Activated CD4-positive, alpha-beta T cell treated with anti-CD3 and anti-CD28 coated beads, Interleukin-2, amount 10 ng/mL, durations not matched to agents 24 days and 14 days (primary cell): ENCODE measurements at regions not wholly inside any gene's neighbourhood (a gene's known extent, or its start where the extent isn't known, plus 50 kb on each side); places are given as distances from the start of the nearest gene placed in this dataset.
"Not testable (repeated sequence)": the region's sequence is repeated elsewhere in the genome, so short reads cannot be mapped to it uniquely, and the experiment has no call there.

Experiments used
- DNase-seq: peaks from one replicate; pipeline ENCODE4 v3.0.0; 2022
- H3K27ac Mint-ChIP-seq: one replicate; pipeline ENCODE4 v1.8.0; 2022; ENCODE audit warnings: mild to moderate bottlenecking, mixed read lengths
- H3K27me3 Mint-ChIP-seq: one replicate; pipeline ENCODE4 v1.8.0; 2022; ENCODE audit warnings: mixed read lengths
- H3K36me3 Mint-ChIP-seq: one replicate; pipeline ENCODE4 v1.8.0; 2022; ENCODE audit warnings: low read depth, mild to moderate bottlenecking, mixed read lengths
- H3K4me1 Mint-ChIP-seq: one replicate; pipeline ENCODE4 v1.8.0; 2021; ENCODE audit warnings: mixed read lengths
- H3K4me3 Mint-ChIP-seq: one replicate; pipeline ENCODE4 v1.8.0; 2022; ENCODE audit warnings: mild to moderate bottlenecking, moderate library complexity, mixed read lengths
- H3K9me3 Mint-ChIP-seq: one replicate; pipeline ENCODE4 v1.8.0; 2021; ENCODE audit warnings: mixed read lengths
- intact Hi-C: fragments of 100-400 bp; cut with micrococcal nuclease; formaldehyde crosslinking; loops from one replicate; pipeline ENCODE4 v1.15.1; 2023

DNA sequence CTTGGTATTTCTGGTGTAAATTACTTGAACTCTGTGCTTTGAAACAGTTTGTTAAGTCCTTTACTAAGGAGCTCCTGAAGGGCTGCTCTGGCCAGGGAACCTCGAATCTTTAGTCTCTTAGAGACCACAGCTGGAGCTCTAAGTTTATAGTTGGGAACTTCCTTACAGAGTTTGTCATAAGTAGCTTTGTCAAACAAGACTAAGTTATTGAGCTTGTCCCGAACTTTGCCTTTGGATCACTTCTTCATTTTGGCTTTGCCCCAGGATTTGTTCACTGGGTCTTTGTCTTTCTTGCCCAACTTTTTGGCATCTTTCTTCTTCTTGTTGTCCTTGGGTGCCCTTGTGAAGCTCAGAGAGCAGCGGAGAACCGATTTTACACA, 64.8 kb downstream of the FAM50B start:
- intact Hi-C loops: loop anchor here (10.0 kb wide), 2 partner anchors 49 to 91 kb away; no protein-coding TSS in a partner anchor
- Mint-ChIP-seq H3K36me3 (peaks cover 2% of the 10 kb centered on the region), H3K27ac (no peak overlapping the region), H3K9me3 (peaks cover 3% of the 10 kb centered on the region), H3K4me1 (peaks cover 28% of the 10 kb centered on the region), H3K4me3 (no peak overlapping the region), H3K27me3 (peaks cover 57% of the 10 kb centered on the region)
- DNase-seq: no peak

DNA sequence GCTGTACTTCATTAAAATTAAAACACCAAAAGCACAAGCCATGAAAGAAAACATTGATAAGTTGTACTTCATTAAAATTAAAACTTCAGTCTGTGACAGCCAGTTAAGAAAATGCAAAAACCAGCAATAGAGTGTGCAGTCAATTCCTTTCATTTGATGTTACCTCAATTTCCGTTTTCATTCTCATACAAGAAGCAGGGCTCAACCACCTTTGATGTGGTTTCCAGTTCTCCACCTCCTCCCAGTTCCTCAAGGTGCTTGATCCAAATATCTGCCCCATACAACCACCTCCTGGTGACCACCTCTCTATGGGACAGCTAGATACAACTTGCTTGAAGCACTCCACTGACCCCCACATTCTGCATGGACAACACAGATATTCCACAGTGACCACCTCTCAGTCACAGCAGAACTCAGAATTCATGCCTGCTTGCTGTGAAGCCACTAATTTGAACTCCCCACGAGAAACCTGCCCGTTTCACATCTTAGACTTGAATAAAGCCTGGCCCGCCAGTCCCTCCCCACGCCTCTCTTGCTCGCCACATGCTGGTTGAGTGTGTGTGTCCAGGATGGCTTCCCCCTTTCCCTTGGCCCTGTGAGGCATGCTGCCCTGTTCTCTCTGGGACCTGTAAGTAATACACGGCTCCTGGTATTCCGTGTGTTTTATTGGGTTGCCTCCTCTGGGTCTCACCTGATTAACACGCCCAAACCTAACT, 66.1 kb downstream of the FAM50B start:
- Mint-ChIP-seq H3K36me3 (peaks cover 2% of the 10 kb centered on the region), H3K4me3 (peak overlapping the region; percentile 60), H3K9me3 (peaks cover 3% of the 10 kb centered on the region), H3K27ac (peak overlapping the region; percentile 18), H3K4me1 (peaks cover 28% of the 10 kb centered on the region), H3K27me3 (peaks cover 57% of the 10 kb centered on the region)
- peak; percentile 85 for DNase-seq
- intact Hi-C loops: loop anchor here (10.0 kb wide), 2 partner anchors 50 to 90 kb away; no protein-coding TSS in a partner anchor

DNA sequence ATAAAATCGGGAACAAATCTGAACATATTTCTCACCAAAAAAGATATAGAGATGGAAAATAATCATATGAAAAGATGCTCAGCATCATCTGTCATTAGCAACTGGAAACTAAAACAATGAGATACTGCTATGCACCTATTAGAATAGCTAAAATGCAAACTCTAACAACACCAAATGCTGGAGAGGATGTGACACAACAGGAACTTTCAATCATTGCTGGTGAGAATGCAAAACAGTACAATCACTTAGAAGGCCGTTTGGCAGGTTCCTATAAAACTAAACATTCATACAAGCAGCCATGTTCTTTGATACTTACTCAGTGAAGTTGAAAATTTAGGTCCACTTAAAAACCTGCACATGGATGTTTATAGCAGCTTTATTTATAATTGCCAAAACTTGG, 67.0 kb downstream of the FAM50B start:
- DNase-seq: no peak
- H3K27ac Mint-ChIP-seq: no peak overlapping the region
- H3K9me3 Mint-ChIP-seq: peaks cover 3% of the 10 kb centered on the region
- H3K36me3 Mint-ChIP-seq: peaks cover 2% of the 10 kb centered on the region
- intact Hi-C loops: loop anchor here (10.0 kb wide), 2 partner anchors 51 to 89 kb away; no protein-coding TSS in a partner anchor
- H3K4me3 Mint-ChIP-seq: no peak overlapping the region
- peaks cover 28% of the 10 kb centered on the region for H3K4me1 Mint-ChIP-seq
- H3K27me3 Mint-ChIP-seq: peaks cover 55% of the 10 kb centered on the region

DNA sequence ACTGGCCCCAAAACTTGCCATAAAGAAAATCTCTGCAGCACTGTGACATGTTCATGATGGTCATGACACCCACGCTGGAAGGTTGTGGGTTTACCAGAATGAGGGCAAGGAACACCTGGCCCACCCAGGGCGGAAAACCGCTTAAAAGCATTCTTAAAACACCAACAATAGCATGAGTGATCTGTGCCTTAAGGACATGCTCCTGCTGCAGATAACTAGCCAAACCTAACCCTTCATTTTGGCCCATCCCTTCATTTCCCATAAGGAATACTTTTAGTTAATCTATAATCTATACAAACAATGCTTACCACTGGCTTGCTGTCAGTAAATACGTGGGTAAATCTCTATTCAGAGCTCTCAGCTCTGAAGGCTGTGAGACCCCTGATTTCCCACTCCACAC, 67.6 kb downstream of the FAM50B start:
- not testable (repeated sequence) for H3K9me3 Mint-ChIP-seq, H3K36me3 Mint-ChIP-seq, DNase-seq, H3K27ac Mint-ChIP-seq, H3K4me3 Mint-ChIP-seq
- Mint-ChIP-seq H3K4me1 (peaks cover 28% of the 10 kb centered on the region), H3K27me3 (peaks cover 51% of the 10 kb centered on the region)
- intact Hi-C loops: loop anchor here (10.0 kb wide), 2 partner anchors 52 to 88 kb away; no protein-coding TSS in a partner anchor

DNA sequence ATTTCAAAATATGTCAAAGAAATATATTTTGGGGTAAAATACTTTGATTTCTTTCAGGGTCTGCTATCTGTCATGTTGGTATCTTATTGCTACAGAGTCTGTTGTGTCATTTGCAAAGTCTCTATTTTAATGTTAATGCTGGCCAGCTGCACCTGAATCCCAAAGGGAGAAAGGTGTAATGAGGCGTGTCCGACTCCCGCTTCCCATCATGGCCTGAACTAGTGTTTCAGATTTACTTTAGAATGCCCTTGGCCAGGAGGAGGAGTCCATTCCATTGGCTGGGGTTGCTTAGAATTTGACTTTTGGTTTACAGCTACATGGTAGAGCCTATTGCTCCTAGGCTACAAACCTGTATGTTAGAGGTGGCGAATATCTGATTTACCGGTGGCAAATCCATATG, 69.3 kb downstream of the FAM50B start:
- Mint-ChIP-seq H3K4me1 (peaks cover 25% of the 10 kb centered on the region), H3K27me3 (peaks cover 43% of the 10 kb centered on the region), H3K36me3 (peaks cover 2% of the 10 kb centered on the region), H3K27ac (no peak overlapping the region), H3K4me3 (no peak overlapping the region), H3K9me3 (peaks cover 3% of the 10 kb centered on the region)
- DNase-seq: no peak
- intact Hi-C loops: loop anchor here (10.0 kb wide), 2 partner anchors 54 to 86 kb away; no protein-coding TSS in a partner anchor

DNA sequence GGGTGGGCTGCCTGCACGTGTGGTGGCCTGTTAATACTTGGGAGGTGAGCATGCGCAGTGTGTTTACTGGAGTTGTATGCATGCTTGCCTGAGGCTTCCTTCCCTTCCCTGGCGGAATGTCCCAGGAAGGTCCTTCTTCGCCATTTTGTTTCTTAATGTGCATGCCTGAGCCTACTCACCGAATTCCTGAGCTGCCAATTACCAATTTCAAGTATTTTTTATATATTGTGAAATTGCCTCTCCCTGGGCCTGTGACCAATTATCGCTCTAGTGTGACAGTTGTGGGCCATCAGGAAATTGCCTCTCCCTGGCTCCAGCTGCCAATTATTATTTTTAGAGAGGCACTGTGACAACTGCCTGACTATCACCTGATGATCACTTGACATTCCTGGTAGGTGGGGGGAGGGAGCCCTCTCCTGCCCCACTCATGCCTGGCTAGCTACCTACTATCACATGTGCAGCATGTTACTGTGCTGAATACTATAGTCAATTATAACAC, 70.0 kb downstream of the FAM50B start:
- H3K36me3 Mint-ChIP-seq: peaks cover 2% of the 10 kb centered on the region
- H3K4me3 Mint-ChIP-seq: no peak overlapping the region
- H3K4me1 Mint-ChIP-seq: peaks cover 23% of the 10 kb centered on the region
- H3K27me3 Mint-ChIP-seq: peaks cover 44% of the 10 kb centered on the region
- DNase-seq: no peak
- H3K27ac Mint-ChIP-seq: no peak overlapping the region
- intact Hi-C loops: loop anchor here (10.0 kb wide), 2 partner anchors 54 to 86 kb away; no protein-coding TSS in a partner anchor
- peaks cover 3% of the 10 kb centered on the region for H3K9me3 Mint-ChIP-seq

DNA sequence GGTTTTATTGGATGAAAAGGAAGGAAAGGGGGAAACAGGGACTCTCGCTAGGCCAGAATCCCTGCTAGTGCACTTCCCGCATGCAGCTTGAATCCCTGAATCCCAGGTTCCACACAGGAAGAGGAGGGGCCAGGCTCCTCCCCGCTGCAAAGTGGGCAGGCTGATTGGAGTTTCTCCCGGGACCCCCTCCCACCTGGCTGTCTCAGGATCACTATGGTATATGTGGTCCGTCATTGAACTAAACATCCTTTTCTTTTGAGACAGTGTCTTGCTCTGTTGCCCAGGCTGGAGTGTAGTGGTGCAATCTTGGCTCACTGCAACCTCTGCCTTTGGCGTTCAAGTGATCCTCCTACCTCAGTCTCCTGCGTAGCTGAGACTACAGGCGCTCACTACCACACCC, 70.7 kb downstream of the FAM50B start:
- Mint-ChIP-seq H3K9me3 (peaks cover 3% of the 10 kb centered on the region), H3K27me3 (peaks cover 46% of the 10 kb centered on the region), H3K27ac (no peak overlapping the region), H3K4me3 (no peak overlapping the region), H3K4me1 (peaks cover 19% of the 10 kb centered on the region), H3K36me3 (peaks cover 2% of the 10 kb centered on the region)
- DNase-seq: no peak
- intact Hi-C loops: loop anchor here (10.0 kb wide), 2 partner anchors 55 to 85 kb away; no protein-coding TSS in a partner anchor

DNA sequence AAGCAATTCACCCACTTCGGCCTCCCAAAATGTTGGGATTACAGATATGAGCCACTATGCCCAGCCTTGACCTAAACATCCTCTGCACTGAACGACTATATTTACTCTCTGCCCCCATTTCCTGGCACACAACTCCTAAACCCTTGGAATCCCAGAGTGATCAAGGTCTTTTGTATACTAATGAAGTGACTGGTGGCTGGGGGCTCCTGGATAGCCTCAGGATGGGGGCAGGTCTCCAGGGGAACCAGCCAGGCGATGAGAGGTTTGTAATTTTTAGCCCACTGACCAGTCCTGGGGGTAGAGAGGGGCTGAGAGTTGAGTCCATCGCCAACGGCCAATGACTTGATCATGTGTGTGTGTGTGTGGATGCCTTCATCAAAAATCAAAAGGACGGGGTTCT, 71.1 kb downstream of the FAM50B start:
- Mint-ChIP-seq H3K36me3 (peaks cover 2% of the 10 kb centered on the region), H3K27me3 (peaks cover 49% of the 10 kb centered on the region), H3K9me3 (peaks cover 3% of the 10 kb centered on the region), H3K4me3 (no peak overlapping the region), H3K27ac (no peak overlapping the region), H3K4me1 (peaks cover 14% of the 10 kb centered on the region)
- DNase-seq: no peak
- intact Hi-C loops: no loop called here

DNA sequence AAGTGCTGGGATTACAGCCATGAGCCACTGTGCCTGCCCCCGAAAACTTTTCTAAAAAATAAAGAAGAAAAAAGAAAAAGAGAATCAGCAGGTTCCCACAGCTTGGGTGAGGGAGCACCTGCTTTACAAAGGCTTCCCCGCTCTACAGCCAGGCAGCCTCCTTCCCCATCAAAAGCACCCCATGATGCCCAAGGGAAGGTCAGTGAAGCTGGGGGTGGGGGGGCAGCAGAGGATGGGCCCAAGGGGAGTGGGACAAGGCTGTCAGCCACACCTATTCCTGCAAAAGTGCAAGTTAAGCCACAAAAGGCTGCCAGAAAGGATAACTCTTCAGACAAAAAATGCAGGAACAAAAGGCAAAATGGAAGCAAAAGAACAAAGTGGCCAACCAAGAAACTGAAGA, 72.5 kb downstream of the FAM50B start:
- Mint-ChIP-seq H3K27me3 (peaks cover 47% of the 10 kb centered on the region), H3K36me3 (no peaks in the 10 kb centered on the region), H3K4me1 (peaks cover 3% of the 10 kb centered on the region), H3K4me3 (no peak overlapping the region), H3K27ac (no peak overlapping the region), H3K9me3 (peaks cover 3% of the 10 kb centered on the region)
- no peak for DNase-seq
- intact Hi-C loops: no loop called here

DNA sequence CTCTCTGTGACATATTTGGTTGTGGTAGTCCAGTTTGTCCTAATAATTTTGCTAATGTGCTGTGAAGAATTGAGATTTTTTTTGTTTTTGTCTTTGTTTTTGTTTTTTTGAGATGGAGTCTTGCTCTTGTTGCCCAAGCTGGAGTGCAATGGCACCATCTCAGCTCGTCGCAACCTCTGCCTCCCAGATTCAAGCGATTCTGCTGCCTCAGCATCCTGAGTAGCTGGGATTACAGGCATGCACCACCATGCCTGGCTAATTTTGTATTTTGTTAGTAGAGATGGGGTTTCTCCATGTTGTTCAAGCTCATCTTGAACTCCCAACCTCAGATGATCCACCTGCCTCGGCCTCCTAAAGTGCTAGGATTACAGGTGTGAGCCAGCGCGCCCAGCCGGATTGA, 73.4 kb downstream of the FAM50B start:
- intact Hi-C loops, H3K4me1 Mint-ChIP-seq, H3K4me3 Mint-ChIP-seq, H3K27ac Mint-ChIP-seq, H3K9me3 Mint-ChIP-seq, H3K36me3 Mint-ChIP-seq, DNase-seq: not testable (repeated sequence)
- peaks cover 41% of the 10 kb centered on the region for H3K27me3 Mint-ChIP-seq

DNA sequence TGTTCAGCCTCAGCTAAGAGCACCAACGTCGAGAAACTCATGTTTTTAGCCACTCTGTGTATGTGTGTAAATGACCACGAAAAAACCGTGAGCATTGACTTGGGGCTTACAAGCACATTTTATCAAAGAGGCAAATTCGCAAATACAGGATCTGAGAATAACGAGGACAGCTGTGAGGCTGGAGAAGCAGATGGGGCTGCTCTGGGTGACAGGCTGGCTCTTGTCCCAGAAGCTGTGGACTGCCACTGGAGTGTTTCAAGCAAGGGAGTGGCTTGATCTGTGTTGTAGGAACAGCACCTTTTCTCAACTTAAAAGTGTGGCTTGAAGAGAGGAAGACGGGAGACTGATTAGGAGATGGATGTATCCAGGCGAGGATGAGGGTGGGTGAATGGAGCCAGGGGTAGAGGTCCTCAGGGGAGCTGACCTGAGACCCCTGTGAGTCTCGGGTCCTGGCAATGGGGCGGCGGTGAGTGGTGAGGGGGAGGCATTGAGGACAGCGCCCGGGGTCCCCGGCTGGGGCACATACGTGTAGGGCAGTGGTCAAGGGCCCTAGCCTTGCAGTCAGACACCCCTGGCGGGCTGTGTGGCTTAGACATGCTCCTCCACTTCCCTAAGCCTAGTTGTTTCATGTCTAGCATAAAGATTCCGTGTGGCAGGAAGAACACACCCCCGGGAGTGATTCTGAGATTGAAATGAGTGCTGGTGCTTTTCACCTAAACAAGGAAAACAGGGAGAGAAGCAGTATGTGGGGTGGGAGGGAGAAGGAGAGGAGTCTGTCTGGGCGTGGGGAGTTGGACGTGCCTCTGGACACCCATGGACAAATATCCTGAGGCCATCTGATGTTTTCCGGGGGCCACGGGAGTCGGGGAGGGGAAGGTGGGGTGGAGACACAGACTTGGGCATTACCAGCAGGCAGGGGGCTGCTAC, 76.3 kb downstream of the FAM50B start:
- intact Hi-C loops, H3K4me1 Mint-ChIP-seq, H3K4me3 Mint-ChIP-seq, H3K36me3 Mint-ChIP-seq, H3K9me3 Mint-ChIP-seq, H3K27ac Mint-ChIP-seq, DNase-seq: not testable (repeated sequence)
- peaks cover 33% of the 10 kb centered on the region for H3K27me3 Mint-ChIP-seq

DNA sequence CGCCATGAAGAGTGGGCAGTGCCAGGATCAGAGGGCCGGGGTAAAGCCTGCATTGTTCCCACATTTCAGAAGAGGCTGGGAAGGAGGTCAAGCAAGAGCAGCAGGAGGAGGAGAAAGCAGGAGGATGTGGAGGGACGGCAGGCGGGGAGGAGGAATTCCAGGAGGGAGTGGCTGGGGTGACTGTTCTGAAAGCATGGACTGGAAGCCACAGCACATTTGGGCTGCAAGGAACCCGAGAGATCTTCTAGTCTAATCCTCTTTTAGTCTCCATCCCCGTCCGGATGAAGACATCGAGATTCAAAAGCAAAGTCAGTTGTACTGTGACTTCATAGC, 76.9 kb downstream of the FAM50B start:
- Mint-ChIP-seq H3K27me3 (peaks cover 30% of the 10 kb centered on the region), H3K9me3 (no peaks in the 10 kb centered on the region), H3K27ac (no peak overlapping the region), H3K4me3 (no peak overlapping the region), H3K36me3 (no peaks in the 10 kb centered on the region), H3K4me1 (no peaks in the 10 kb centered on the region)
- intact Hi-C loops: no loop called here
- no peak for DNase-seq

DNA sequence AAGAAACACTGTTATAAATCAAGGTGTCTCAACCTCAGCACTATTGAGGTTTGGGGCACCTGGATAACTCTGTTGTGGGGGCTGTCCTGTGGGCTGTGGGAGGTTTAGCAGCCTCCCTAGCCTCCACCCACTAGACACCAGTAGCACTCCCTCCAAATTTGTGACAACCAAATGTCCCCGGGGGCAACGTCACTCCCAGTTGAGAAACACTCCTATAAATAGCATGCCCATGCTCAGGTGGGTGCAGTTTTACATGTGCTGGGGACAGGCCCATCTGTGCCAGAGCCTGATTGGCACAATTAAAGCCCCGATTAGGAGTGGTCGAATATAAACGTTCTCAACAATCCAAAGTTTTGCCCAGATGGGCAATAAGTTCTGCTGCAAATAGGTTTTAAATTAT, 78.9 kb downstream of the FAM50B start:
- intact Hi-C loops: no loop called here
- Mint-ChIP-seq H3K9me3 (no peaks in the 10 kb centered on the region), H3K27me3 (peaks cover 21% of the 10 kb centered on the region), H3K4me1 (no peaks in the 10 kb centered on the region), H3K4me3 (no peak overlapping the region), H3K27ac (no peak overlapping the region), H3K36me3 (no peaks in the 10 kb centered on the region)
- DNase-seq: no peak

DNA sequence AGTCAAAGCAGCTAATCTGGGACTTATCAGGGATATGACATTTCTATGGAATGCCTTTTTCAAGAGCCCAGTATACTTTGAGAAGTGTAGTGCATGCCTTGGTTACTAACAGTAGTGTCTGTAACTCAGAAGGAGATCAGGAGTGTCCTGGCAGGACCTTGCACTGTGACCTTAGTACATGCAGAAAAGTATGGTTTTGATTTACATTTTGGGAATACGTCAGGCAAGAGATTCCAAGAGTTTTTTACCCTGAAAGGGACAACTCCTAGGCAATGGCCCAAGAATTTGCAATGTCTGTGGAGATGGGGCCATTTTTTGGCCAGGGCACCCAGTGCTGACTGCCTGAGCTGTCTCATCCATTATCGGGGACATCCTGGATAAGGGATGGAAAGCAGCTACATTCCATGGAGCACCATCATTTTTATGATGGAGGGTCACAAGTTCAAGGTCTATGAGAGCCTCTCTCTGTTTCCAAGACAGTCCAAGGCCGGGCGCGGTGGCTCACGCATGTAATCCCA, 80.2 kb downstream of the FAM50B start:
- intact Hi-C loops: no loop called here
- Mint-ChIP-seq H3K4me1 (no peaks in the 10 kb centered on the region), H3K4me3 (no peak overlapping the region), H3K27me3 (peaks cover 16% of the 10 kb centered on the region), H3K27ac (no peak overlapping the region), H3K9me3 (no peaks in the 10 kb centered on the region), H3K36me3 (no peaks in the 10 kb centered on the region)
- DNase-seq: no peak
